Neural progenitor cell (in vitro differentiated cells): ENCODE measurements at regions not wholly inside any gene's neighbourhood (a gene's known extent, or its start where the extent isn't known, plus 50 kb on each side); places are given as distances from the start of the nearest gene placed in this dataset.

Experiments used
- CTCF ChIP-seq: fragments of 200-600 bp; sonication (generic); IDR thresholded peaks from 2 replicates; pipeline ENCODE4 v1.5.1; 2017; ENCODE audit warnings: antibody characterized with exemption, mild to moderate bottlenecking
- EZH2 ChIP-seq: fragments of 200-600 bp; sonication (generic); IDR thresholded peaks from 2 replicates; pipeline ENCODE4 v1.6.1; 2017; ENCODE audit warnings: antibody characterized with exemption, mild to moderate bottlenecking, moderate library complexity
- EZH2phosphoT487 ChIP-seq: fragments of 200-600 bp; sonication (generic); IDR thresholded peaks from 2 replicates; pipeline ENCODE4 v1.6.1; 2017; ENCODE audit warnings: antibody characterized with exemption

- TF ChIP-seq CTCF (no peak), EZH2 (no peak), EZH2phosphoT487 (no peak)
Measured at GRCh38 chr1:8111560-8111959, 85.5 kb upstream of the ERRFI1 start.
